Fibroblast of mammary gland (primary cell): ENCODE measurements at regions not wholly inside any gene's neighbourhood (a gene's known extent, or its start where the extent isn't known, plus 50 kb on each side); places are given as distances from the start of the nearest gene placed in this dataset.
"Not testable (repeated sequence)": the region's sequence is repeated elsewhere in the genome, so short reads cannot be mapped to it uniquely, and the experiment has no call there.

Source experiments
- DNase-seq: peaks from one replicate; pipeline ENCODE4 v3.0.0-alpha.2; 2010; ENCODE audit warnings: low read depth
- H3K4me3 ChIP-seq: 2 replicates; pipeline ENCODE4 v1.5.1; 2011; ENCODE audit warnings: low read depth, mild to moderate bottlenecking, low read length, moderate library complexity; ENCODE audit not compliant: control insufficient read depth
- TF ChIP-seq, protein P1 (sequence below): conservative IDR thresholded peaks from 2 replicates; pipeline ENCODE4 v1.5.1; 2011; ENCODE audit warnings: low read depth, low read length, inconsistent platforms; ENCODE audit not compliant: control insufficient read depth, insufficient read depth

DNA sequence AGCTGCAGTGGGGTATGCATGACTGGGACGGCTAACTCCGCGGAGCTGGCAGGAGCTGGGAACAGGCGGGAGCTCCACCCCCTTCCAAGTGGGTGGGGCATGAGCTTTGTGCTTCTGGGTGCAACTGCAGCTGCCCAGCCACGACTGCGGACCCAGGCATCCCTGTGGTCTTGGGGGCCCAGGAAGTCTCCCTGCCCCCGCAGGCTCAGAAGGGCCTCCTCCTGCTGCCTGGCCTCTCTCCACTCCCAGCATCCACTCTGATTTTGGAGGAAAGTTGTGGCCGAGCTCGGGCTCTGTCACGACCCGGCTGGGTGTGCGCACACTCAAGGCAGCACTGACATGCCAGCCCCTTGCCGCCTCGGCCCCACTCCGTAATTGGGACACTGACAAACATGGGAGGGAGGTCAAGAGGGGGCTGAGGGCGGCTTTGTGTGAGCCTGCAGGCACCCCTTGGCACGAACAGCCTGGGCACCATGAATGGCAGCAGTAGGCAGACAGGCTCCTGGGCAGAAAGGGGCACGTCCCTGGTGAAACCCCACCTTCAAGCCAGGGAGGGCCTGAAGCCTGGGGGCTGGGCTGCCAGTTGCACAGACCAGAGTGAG lies 822.6 kb downstream of the GLUD2 start:
- no peak for DNase-seq
- TF ChIP-seq, protein P1, sequence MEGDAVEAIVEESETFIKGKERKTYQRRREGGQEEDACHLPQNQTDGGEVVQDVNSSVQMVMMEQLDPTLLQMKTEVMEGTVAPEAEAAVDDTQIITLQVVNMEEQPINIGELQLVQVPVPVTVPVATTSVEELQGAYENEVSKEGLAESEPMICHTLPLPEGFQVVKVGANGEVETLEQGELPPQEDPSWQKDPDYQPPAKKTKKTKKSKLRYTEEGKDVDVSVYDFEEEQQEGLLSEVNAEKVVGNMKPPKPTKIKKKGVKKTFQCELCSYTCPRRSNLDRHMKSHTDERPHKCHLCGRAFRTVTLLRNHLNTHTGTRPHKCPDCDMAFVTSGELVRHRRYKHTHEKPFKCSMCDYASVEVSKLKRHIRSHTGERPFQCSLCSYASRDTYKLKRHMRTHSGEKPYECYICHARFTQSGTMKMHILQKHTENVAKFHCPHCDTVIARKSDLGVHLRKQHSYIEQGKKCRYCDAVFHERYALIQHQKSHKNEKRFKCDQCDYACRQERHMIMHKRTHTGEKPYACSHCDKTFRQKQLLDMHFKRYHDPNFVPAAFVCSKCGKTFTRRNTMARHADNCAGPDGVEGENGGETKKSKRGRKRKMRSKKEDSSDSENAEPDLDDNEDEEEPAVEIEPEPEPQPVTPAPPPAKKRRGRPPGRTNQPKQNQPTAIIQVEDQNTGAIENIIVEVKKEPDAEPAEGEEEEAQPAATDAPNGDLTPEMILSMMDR = no peak
- H3K4me3 ChIP-seq = no peak overlapping the region

DNA sequence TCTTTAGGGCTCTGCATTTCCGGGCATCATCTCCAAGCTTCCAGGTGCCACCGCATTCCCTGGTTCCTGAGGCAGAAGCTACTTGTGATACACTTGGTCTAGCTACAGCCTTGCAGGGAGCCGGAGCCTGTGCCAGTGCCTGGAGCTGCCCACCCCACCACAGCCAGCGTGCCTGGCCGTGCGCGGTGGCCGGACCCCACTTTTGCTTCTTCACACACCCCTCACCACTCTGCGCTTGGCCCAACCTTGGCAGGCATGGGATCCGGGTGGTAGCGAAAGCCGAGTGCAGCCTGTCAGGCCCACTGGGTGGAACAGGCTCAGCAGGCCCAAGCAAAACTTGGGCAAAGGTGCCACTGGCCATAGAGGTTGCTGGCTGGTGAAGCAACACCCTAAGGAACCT lies 823.7 kb downstream of the GLUD2 start:
- TF ChIP-seq, protein P1 = no peak
- no peak for DNase-seq
- H3K4me3 ChIP-seq = no peak overlapping the region

DNA sequence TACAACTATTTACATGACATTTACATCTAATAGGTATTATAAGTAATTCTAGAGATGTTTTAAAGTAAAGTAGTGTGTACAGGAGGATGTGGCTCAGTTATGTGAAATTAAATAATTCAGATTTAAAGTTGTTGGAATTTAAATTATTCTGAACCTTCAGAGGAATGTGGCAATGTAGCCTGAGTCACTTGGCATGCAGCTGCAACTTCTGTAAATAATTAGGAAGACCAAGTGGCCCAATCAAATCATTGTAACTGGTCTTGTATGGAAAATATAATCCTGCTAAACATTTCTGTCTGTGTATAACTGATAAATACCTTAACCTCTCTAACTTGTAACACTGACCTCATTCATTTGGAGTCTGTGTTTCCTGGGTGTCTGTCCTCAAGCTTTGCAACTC lies 828.9 kb downstream of the GLUD2 start:
- peak; percentile 69 for DNase-seq
- TF ChIP-seq, protein P1 = no peak
- H3K4me3 ChIP-seq = no peak overlapping the region

DNA sequence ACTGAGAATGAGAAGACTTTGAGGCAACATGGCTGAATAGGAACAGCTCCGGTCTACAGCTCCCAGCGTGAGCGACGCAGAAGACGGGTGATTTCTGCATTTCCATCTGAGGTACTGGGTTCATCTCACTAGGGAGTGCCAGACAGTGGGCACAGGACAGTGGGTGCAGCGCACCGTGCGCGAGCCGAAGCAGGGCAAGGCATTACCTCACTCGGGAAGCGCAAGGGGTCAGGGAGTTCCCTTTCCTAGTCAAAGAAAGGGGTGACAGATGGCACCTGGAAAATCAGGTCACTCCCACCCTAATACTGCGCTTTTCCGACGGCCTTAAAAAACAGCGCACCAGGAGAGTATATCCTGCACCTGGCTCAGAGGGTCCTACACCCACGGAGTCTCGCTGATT lies 829.9 kb downstream of the GLUD2 start:
- not testable (repeated sequence) for H3K4me3 ChIP-seq, DNase-seq

DNA sequence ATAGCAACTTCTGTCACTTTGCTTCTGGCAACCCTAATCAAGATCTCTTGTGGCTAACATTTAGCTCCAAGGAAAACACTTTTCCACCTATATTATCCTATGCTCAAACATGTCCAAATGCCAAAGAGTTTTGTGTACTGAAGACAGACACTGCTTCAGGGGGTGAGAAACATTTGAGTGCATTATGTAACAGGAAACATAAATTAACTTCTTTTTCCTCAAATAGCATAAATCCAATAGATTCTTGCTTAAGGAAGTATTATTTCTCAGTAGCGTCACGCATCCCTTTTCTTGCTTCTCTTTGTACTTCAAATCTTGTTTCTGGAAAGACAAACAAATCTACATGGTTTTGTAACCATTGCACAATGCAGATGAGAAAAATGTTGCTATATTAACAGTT lies 839.1 kb downstream of the GLUD2 start:
- TF ChIP-seq, protein P1 = no peak
- no peak for DNase-seq
- no peak overlapping the region for H3K4me3 ChIP-seq

DNA sequence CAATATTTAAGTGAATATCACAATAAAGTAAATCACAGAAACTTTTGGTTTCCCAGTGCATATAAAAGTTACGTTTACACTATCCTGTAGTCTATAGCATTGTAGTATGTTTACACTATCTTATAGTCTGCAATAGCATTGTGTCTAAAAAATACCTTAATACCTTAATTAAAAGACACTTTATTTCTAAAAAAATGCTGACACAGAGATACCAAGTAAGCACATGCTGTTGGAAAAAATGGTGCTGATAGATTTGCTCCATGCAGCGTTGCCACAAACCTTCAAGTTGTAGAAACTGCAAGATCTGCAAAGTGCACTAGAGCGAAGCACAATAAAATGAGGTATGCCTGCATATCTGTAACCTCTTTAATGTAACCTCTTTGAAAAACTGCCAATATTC lies 847.3 kb downstream of the GLUD2 start:
- no peak overlapping the region for H3K4me3 ChIP-seq
- TF ChIP-seq, protein P1 = no peak
- DNase-seq = no peak

DNA sequence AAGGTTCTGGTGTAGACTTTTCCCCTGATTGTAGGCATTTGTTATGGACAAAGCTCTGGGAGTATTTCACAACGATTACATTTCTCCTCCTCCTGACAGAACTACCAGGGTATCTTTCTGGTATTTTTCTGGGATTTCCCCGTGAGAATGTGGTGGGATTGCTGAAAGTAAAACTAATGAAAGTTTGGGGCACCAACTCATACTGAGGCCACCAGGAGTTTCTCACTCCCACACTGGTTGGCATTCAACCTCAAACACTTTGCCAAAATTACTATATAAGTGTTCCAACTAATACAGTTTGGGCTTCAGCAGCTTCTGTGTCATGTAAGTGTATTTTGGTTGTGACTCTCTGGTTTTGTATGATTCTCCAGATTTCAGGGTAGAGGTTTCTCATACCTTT lies 855.1 kb downstream of the GLUD2 start:
- no peak for DNase-seq
- no peak overlapping the region for H3K4me3 ChIP-seq
- TF ChIP-seq, protein P1 = no peak

DNA sequence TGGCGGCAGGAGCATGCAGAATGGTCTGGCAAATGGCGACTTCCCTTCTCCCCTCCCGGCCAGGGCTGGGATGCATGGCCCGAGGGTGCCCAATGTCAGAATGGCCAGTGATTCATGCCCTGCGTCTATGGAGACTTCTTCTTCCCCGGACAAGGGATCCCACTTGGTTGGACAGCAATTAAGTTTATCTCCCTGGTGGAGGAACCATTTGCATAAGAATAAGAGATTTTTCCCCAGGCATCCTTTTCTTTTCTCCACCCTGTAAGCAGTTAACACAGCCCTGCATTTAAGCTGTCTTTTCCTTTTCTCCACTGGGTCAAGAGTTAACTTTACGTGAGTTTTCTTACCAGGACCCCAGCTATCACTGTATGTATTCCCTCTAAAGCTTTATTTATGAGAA lies 856.6 kb downstream of the GLUD2 start:
- no peak for DNase-seq
- TF ChIP-seq, protein P1 = no peak
- H3K4me3 ChIP-seq = no peak overlapping the region
